OCI-LY3 (cell line): ENCODE measurements at regions not wholly inside any gene's neighbourhood (a gene's known extent, or its start where the extent isn't known, plus 50 kb on each side); places are given as distances from the start of the nearest gene placed in this dataset.

ENCODE experiments used
- H2AFZ ChIP-seq: fragments of 200-600, 300-600 bp; shearing (Covaris generic); 2 replicates; pipeline ENCODE4 v1.6.0; 2014; ENCODE audit warnings: antibody characterized with exemption, low read depth, low read length
- H3K27ac ChIP-seq: fragments of 200-600, 300-600 bp; sonication (generic); 2 replicates; pipeline ENCODE4 v1.5.1; 2014; ENCODE audit warnings: mild to moderate bottlenecking, low read length, moderate library complexity, mixed read lengths
- H3K27me3 ChIP-seq: fragments of 200-600, 300-600 bp; sonication (generic); 2 replicates; pipeline ENCODE4 v1.6.1; 2014; ENCODE audit warnings: low read depth, low read length, mixed read lengths
- H3K36me3 ChIP-seq: fragments of 200-600, 300-600 bp; sonication (generic); replicated peaks from 2 replicates; pipeline ENCODE3; 2014; ENCODE audit warnings: low read depth, low read length, mixed read lengths
- H3K4me1 ChIP-seq: fragments of 300-600, 200-600 bp; sonication (generic); 2 replicates; pipeline ENCODE4 v1.6.1; 2014; ENCODE audit warnings: low read length, mixed read lengths
- H3K4me2 ChIP-seq: fragments of 200-600, 300-600 bp; sonication (generic); 2 replicates; pipeline ENCODE4 v1.6.1; 2014; ENCODE audit warnings: low read length, mixed read lengths
- H3K4me3 ChIP-seq: fragments of 300-600, 200-600 bp; sonication (generic); 2 replicates; pipeline ENCODE4 v1.5.1; 2014; ENCODE audit warnings: antibody characterized with exemption, mild to moderate bottlenecking, low read length, moderate library complexity
- H3K79me2 ChIP-seq: fragments of 300-600, 200-600 bp; shearing (Covaris generic); 2 replicates; pipeline ENCODE4 v1.6.1; 2014; ENCODE audit warnings: mild to moderate bottlenecking, low read length, mixed read lengths
- H3K9ac ChIP-seq: fragments of 300-600, 200-600 bp; shearing (Covaris generic); 2 replicates; pipeline ENCODE4 v1.6.0; 2014; ENCODE audit warnings: mild to moderate bottlenecking, low read length, moderate library complexity
- H3K9me3 ChIP-seq: fragments of 200-600, 300-600 bp; shearing (Covaris generic); 2 replicates; pipeline ENCODE4 v1.6.1; 2014; ENCODE audit warnings: low read length, mixed read lengths; ENCODE audit not compliant: insufficient read depth
- H4K20me1 ChIP-seq: fragments of 200-600, 300-600 bp; sonication (generic); 2 replicates; pipeline ENCODE4 v1.6.1; 2016; ENCODE audit warnings: low read length, mixed read lengths; ENCODE audit not compliant: insufficient read depth
- CTCF ChIP-seq: fragments of 200-600, 300-600 bp; sonication (generic); IDR thresholded peaks from 2 replicates; pipeline ENCODE4 v1.5.1; 2014; ENCODE audit warnings: antibody characterized with exemption, low read length, low read depth
- EZH2phosphoT487 ChIP-seq: fragments of 200-600 bp; shearing (Covaris generic); IDR thresholded peaks from 2 replicates; pipeline ENCODE4 v1.6.1; 2018; ENCODE audit warnings: antibody characterized with exemption, mixed run types, low read depth

GRCh38 chr2:136214307-136215200 lies 96.6 kb upstream of the CXCR4 start:
- H3K79me2 ChIP-seq: no peaks in the 10 kb centered on the region
- peaks cover 9% of the 10 kb centered on the region for H3K36me3 ChIP-seq
- H3K4me2 ChIP-seq: peak overlapping the region; percentile 68
- peak overlapping the region; percentile 80; the same call in 1 of the 2 replicates for H3K27ac ChIP-seq
- no peaks in the 10 kb centered on the region for H4K20me1 ChIP-seq
- H3K9me3 ChIP-seq: peaks cover 15% of the 10 kb centered on the region; the same call in 1 of the 2 replicates
- no peak overlapping the region for H2AFZ ChIP-seq
- peak overlapping the region; percentile 5; the same call in 1 of the 2 replicates for H3K4me3 ChIP-seq
- no peak for TF ChIP-seq EZH2phosphoT487
- peaks cover 22% of the 10 kb centered on the region; the same call in 1 of the 2 replicates for H3K27me3 ChIP-seq
- peaks cover 83% of the 10 kb centered on the region for H3K4me1 ChIP-seq
- H3K9ac ChIP-seq: no peak overlapping the region; the same call in 1 of the 2 replicates

- no peak overlapping the region for H2AFZ ChIP-seq
- peak overlapping the region; percentile 80 for H3K27ac ChIP-seq
- peaks cover 76% of the 10 kb centered on the region for H3K4me1 ChIP-seq
- no peaks in the 10 kb centered on the region for H4K20me1 ChIP-seq
- TF ChIP-seq EZH2phosphoT487 (no peak), CTCF (no peak)
- H3K9me3 ChIP-seq: peaks cover 17% of the 10 kb centered on the region; the same call in 1 of the 2 replicates
- H3K27me3 ChIP-seq: peaks cover 22% of the 10 kb centered on the region; the same call in 1 of the 2 replicates
- H3K4me3 ChIP-seq: peak overlapping the region; percentile 11; the same call in 1 of the 2 replicates
- H3K4me2 ChIP-seq: peak overlapping the region; percentile 68
- no peaks in the 10 kb centered on the region for H3K79me2 ChIP-seq
- H3K36me3 ChIP-seq: peaks cover 10% of the 10 kb centered on the region
- no peak overlapping the region; the same call in 1 of the 2 replicates for H3K9ac ChIP-seq
Measured at GRCh38 chr2:136213836-136214235, 95.9 kb upstream of the CXCR4 start.

GRCh38 chr2:136212426-136213378 lies 94.8 kb upstream of the CXCR4 start:
- no peak overlapping the region; the same call in 1 of the 2 replicates for H3K9ac ChIP-seq
- H3K9me3 ChIP-seq: peaks cover 17% of the 10 kb centered on the region; the same call in 1 of the 2 replicates
- H3K36me3 ChIP-seq: peaks cover 10% of the 10 kb centered on the region
- peaks cover 22% of the 10 kb centered on the region; the same call in 1 of the 2 replicates for H3K27me3 ChIP-seq
- peak overlapping the region; percentile 11 for H3K4me3 ChIP-seq
- H3K4me2 ChIP-seq: peak overlapping the region; percentile 68
- no peaks in the 10 kb centered on the region for H3K79me2 ChIP-seq
- TF ChIP-seq CTCF (no peak), EZH2phosphoT487 (no peak)
- no peak overlapping the region for H2AFZ ChIP-seq
- H4K20me1 ChIP-seq: no peaks in the 10 kb centered on the region
- peaks cover 75% of the 10 kb centered on the region for H3K4me1 ChIP-seq
- H3K27ac ChIP-seq: peak overlapping the region; percentile 80

GRCh38 chr2:136211701-136212100 lies 93.8 kb upstream of the CXCR4 start:
- H3K4me1 ChIP-seq: peaks cover 75% of the 10 kb centered on the region
- TF ChIP-seq CTCF (no peak), EZH2phosphoT487 (no peak)
- H3K4me3 ChIP-seq: no peak overlapping the region
- H3K4me2 ChIP-seq: no peak overlapping the region
- no peak overlapping the region for H3K27ac ChIP-seq
- no peaks in the 10 kb centered on the region for H4K20me1 ChIP-seq
- H3K9ac ChIP-seq: no peak overlapping the region
- no peak overlapping the region for H2AFZ ChIP-seq
- H3K36me3 ChIP-seq: peaks cover 10% of the 10 kb centered on the region
- peaks cover 16% of the 10 kb centered on the region; the same call in 1 of the 2 replicates for H3K27me3 ChIP-seq
- H3K79me2 ChIP-seq: no peaks in the 10 kb centered on the region
- H3K9me3 ChIP-seq: peaks cover 17% of the 10 kb centered on the region; the same call in 1 of the 2 replicates
